HPDE6-E6E7 (cell line): ENCODE measurements at regions not wholly inside any gene's neighbourhood (a gene's known extent, or its start where the extent isn't known, plus 50 kb on each side); places are given as distances from the start of the nearest gene placed in this dataset.

Experiments used
- DNase-seq: peaks from one replicate; pipeline ENCODE4 v3.0.0; 2011; ENCODE audit warnings: missing footprints; ENCODE audit errors: extremely low spot score

DNA sequence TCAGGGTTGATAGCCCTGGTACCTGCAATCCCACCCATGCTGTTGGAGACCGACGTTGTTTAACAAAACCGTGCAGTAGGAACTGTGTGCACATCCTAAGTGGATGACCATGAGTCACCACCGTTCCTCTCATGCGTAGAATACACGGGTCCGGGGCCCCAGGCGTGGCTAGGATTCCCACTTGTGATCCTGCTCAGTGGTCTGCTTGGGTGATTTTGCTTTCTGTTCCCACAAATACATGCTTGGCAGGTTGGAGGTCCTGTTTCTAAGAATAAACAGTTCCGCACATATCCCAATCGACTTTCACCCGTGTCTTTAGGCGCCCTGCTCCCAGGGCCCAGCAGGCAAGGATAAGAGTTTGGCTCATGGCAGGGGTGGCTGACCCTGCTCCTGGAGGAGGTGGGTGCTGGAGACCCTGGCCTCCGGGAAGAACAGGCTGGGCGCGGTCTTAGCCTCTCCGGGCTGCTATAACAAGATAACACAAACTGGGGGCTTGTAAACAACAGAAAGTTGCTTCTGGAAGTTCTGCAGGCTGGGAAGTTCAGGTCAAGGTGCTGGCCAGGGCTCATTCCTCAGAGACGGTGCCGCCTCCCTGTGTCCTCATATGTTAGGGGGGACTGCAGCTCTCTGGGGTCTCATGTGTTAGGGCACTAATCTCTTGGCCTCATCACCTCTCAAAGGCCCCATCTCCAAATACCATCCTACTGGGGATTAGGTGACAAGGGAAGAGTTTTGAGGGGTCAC lies 1028.3 kb downstream of the BRD1 start:
- DNase-seq = no peak

DNA sequence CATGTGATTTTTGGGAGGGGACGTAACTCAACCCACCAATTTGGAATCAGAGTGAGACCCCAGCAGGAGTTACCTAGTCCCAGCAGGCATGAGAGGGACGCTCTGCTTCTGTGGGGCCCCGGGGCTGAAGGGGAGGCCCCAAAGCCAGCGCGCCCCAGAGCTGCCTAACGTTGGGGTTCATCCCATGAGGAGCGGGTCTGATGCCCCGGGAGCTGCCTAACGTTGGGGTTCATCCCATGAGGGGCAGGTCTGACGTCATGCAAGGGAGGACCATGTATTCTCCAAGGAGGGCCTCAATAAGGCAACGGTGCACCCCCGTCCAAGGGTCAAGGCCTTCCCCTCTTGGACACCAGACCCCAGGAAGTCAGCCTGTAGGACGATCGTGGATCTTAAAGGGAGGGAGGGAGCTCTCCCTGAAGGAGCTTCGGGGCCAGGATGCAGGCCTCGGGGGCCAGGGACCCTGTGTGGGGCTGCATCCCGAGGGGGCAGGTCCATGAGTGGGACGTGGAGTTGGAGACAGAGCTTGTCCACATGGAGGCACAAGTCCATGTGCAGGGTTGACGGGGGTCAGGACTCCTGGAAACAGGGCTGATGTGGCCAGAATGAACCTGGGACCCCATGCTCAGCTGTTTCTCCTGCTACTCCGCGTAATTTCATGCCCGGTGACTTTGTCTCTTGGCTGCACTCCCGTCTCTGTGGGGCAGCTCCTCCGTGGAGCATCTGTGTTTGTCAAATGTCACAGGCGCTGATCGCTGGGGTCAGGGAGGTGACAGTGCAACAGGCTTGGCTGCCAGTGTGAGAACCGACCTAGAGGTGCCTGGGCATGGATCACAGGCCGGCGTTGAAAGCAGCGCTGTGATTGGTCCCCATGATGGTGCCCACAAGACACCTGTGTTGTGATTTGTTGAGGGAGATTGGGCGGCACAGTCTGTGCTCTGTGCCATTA lies 1029.1 kb downstream of the BRD1 start:
- DNase-seq = no peak

DNA sequence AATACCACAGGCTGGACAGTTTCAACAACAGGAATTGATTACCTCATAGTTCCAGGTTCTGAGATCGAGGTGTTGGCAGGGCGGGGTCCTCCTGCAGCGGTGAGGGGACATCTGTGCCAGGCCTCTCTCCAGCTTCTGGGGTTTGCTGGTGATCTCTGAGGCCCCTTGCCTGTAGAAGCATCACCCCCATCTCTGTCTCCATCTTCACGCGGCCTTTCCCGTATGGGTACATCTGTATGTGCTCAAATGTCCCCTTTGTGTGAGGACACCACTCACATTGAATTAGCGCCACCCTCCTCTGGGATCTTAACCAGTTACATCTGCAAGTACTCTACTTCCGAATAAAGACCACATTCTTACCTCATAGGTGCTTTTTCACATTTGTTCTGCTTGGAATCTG lies 1029.9 kb downstream of the BRD1 start:
- DNase-seq = no peak

DNA sequence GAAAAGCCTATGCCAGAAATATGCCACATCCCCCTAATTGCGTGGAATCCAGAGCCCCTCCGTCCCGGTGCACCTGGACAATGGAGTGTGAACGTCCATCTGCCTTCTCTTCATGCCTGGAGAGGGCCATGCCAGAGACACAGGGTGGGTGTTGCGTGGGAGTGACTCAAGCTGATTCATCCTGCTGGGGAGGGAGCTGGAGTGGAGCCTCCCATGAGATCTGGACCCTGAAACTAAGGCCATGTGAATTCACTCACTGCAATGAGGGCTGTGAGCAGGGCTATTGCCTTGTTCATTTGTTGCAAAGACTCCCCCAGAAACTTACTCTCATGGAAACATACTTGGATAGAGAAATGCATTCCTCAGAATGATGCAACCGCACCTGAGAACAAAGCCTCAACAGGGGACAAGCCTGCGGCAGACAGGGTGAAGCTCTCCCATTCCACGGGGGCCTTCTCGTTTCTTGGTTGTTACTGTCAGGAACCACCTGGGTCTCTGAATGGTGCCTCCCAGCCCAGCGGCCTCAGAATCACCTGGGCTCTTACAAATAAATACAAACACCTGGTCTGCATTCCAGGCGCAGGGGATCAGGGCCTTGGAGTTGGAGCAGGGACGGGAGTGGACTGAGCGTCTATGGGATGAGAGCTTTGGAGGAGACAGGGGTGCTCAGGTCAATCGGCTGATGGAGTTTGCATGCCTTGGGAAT lies 1031.2 kb downstream of the BRD1 start:
- DNase-seq = no peak

DNA sequence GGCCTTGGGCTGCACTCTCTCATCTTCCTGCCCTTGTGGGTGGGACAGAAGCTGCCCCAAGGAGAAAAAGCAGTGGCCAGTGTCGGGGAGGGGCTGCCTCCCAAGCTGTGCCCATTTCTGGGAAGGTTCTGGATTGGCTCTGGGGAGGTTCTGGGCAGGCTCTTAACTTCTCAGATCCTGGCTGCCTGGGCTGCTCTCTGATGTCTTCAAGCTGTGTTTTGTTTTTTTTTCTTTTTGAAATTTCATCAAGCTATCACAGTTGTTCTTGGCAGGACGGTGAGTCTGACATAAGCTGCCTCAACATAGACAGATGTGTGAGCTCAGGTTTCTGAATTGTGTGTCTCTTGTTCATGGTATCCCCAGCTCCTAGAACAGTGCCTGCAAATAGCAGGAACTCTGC lies 1032.0 kb downstream of the BRD1 start:
- DNase-seq = no peak

DNA sequence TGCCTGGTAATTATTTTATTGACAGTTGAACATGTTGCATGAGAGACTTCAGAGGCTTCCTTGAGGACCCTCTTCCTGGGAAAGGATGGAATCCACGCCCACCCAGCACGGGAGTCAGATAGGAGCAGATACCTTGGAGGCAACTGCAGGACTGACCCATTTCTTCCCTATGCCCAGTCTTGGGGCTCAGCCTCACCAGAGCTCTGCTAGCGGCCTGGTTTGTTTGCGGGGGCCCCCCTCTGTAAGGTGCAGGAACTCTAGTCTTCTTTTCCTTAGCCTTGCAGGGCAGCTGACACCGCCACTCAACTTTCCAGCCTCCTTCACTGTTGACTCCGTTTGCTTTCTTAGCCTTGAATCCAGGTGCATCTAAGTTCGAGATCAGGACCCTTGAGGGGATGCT lies 1032.8 kb downstream of the BRD1 start:
- DNase-seq = no peak

DNA sequence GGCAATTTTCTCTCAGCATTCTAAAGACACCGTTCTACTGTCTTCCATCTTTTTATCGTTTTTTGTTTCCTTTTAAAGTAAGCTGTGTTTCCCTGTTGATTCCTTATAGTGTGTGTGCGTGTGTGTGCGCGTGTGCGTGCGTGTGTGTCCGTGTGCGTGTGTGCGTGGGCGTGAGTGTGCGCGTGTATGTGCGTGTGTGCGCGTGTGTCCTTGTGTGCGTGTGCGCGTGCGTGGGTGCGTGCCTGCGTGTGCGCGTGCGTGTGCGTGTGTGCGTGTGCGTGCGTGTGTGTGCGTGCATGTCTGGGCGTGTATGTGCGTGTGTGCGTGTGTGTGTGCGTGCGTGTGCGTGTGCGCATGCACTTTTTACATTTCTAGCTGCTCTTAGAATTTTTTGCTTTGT lies 1033.7 kb downstream of the BRD1 start:
- no peak for DNase-seq

DNA sequence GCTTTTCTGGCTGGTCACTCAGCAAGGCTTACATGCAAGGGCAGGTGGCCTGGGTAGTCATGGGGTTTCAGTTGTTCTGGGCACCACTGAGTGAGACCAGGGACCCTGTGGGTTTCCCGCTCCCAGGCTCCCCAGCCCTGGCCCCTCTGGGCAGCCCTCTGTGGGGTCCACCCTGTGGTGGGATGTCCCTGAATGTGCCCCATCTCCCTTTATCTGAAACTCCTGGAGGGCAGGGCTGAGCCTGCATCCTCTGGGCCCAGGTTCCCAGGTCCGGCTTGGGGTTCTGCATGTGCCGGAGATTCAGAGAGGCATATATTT lies 1041.0 kb downstream of the BRD1 start:
- no peak for DNase-seq

DNA sequence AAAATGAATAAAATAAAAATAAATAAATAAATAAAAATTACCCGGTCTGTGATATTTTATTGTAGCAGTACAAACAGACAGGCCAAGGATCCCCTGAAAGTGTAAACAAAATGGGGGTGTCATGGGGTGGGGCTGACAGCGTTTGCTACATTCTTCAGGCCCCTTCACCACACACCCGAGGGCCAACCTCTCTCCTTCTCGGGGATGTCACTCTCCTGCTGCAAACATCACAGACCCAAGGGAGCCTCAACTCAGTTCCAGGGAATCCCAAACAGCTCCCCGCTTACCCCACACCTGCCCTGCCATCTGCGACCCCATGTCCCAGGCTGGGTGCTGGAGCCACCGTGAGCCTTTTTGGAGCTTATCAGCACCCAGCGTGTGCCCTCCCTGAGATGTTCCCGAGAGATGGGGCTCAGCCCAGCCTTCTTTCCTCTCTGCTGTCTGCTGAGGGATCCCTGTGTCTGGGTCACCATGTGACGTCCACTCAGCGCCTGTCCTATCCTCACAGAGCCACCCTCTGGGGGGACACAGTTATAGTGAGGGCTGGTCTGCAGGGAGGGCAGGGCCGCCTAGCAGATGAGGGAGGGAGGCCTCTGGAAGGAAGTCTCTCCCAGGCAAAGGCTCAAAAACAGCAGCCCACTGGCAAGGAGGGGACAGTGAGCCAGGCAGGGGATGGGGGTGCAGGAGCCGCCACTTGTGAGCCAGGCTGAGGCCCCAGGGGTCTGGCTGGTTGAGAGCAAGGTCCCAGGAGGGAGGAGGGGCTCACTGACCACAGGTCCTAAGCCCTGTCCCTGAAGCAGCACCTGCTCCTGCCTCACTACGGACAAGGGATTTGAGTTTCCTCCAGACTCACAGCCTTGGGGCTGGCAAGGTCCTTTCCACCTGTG lies 1041.6 kb downstream of the BRD1 start:
- DNase-seq = no peak

DNA sequence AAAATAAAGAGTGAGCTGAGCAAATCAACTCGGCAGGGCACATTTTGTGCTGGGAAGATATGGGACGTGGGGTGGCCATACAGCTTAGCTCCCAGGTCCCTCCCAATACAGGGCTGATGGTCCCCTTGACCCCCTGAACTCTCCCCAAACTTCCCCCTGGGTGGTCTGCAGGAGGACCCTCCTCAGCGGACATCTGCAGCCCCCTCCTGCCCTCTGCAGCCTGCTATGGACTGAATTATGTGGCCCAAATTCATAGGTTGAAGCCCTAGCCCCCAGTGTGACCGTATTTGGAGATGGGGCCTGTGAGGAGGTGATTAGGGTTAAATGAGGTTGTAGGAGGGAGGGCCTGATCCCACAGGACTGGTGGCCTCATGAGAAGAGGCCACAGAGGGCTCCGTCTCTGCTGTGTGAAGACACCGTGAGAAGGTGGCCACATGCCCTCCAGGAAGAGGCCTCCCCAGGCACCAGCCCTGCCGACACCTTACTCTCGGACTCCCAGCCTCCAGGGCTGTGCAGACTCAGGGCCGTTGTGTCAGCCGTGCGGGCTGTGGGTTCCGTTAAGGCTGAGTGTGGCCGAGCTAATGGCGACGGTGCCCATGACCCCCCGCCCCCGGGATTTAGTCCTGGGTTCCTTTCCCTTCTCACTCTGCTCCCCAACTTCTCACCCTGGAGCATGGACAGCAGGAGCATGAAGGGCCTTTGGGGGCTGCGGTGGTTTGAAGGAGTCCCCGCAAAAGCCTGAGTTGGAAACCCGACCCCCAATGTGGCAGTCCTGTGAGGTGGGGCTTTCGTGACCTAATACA lies 1042.8 kb downstream of the BRD1 start:
- DNase-seq = no peak

DNA sequence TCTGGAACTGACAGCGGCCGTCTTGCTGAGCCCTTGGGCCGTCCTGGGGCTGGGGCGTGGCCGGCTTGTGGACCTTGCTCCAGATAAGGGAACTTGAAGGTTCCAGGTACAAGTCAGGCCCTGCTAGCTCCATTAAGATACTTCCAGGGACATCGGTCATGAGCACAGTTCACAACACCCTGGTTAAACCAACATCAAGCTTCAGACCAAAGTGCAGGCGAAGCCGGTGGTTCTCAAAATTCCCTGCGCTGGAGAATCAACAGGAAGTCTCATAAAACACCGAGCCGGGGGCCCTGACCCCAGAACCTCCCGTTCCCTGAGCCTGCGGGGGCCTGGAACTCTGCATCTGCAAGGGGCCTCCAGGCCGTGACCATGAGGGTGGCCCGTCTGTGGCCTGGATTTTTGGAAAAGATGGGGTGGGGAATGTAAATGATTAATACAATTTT lies 1043.8 kb downstream of the BRD1 start:
- DNase-seq = no peak

DNA sequence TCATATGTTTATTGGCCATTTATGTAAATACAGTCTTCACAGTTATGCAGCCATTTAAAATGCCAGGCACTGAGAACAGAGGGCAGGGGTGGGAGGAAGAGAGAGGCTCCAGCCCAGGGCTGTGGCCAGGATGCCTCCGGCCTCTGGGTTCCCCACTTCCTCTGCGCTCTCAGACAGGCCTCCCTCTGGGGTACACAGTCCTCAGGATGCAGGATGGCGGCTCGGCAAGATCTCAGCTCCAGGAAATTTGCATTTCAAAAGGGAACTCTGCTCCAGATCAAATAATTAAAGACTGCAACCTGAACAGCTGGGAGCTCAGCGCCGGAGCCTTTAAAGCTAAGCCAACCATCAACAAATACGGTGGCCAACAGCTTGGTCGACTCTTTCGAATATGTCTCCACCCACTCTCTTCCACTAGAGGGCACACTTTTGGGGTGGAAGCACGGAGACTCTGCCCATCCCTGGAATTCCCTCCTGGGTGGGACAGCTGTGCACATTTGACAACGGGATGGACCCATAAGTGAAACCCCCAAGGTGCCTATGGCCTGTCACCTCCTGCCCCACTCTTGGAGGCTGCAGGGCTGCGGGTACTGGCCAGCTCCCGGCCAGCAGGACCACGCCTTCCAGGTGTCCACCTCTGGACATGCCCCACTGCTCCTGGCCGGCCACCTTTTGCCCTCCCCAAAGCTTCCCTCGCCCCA lies 1044.7 kb downstream of the BRD1 start:
- DNase-seq = no peak

DNA sequence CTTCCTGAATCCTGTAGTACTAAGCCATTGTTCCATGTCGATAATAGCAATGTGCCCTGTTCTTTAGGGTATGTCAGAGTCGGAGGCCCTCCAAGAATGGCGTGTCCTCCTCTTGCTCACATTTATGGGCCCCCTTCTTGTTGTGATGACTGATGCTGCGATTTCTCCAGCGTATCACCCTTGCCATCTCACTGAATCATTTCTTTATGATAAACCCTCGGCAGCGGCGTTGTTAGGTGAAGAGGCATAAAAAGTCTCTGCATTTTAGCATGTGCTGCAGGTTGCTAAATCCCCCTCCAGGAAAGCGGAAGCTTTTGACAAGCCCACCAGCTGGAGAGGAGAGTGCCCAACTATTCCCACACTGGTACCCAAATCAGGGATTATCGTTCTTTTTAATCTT lies 1045.3 kb downstream of the BRD1 start:
- DNase-seq = no peak

DNA sequence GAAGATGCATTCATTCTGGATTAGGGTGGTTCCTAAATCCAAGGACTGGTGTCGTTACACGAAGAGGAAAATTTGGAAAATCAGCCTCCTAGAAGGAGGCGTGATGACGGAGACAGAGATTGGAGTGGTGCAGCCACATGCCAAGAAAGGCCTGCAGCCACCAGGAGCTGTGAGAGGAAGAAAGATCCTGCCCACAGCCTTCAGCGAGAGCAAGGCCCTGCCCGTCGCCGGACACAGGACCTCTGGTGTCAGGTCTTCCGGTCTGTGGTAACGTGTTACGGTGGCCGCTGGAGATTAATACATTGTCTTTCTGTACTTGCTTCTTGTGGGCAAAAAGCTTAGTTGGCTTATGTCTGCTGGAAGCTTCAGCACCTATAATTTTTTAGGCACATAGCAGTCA lies 1045.8 kb downstream of the BRD1 start:
- no peak for DNase-seq

DNA sequence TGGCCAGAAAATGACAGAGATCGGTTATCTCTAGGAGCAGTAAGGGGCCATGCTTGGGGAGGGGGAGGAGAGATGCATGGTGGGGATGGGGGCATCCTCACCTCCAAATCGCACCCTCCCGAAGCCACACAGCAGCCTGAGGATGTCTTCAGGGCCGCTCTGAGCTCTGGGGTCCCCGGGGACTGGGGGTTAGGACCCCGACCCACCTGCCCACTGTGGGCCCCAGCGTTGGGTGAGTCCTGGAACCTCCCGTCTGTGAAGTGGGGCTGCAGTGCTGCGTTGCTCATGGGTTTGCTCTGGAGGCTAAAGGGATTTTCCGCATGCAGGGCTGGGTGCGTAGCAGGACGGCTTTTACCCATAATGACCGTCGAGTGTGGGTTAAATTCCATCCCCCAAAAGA lies 1046.3 kb downstream of the BRD1 start:
- DNase-seq = no peak

DNA sequence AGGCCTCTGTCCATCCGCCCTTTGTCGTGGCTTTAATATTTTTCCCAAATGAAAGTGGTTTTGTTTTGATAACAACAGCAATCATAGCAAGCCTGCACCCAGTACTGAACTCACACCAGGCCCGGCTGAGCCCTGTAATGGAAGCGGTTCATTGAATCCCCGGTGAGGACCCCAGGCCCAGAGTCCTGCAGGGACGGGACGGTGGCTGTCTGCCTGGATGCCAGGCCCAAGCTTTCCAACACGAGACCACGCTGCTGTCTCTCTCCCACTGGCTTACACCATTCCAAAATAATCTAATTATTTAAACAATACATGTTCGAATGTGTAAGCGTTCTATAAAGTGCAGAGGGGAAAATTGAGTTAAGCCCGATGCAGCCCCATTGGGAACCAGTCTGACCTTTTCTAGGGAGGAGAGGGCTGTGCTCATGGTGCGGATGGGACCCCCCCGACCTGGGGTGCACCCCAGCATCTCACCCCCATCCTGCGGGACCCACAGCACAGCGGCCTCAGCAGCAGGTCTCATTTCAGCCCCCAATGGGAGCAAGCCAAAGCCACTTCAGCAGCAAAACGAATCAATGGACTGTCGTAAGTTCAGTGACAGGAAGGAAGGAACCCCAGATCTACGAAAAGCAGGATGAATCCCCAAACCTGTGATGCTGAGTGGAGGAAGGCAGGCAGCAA lies 1046.9 kb downstream of the BRD1 start:
- DNase-seq = no peak

DNA sequence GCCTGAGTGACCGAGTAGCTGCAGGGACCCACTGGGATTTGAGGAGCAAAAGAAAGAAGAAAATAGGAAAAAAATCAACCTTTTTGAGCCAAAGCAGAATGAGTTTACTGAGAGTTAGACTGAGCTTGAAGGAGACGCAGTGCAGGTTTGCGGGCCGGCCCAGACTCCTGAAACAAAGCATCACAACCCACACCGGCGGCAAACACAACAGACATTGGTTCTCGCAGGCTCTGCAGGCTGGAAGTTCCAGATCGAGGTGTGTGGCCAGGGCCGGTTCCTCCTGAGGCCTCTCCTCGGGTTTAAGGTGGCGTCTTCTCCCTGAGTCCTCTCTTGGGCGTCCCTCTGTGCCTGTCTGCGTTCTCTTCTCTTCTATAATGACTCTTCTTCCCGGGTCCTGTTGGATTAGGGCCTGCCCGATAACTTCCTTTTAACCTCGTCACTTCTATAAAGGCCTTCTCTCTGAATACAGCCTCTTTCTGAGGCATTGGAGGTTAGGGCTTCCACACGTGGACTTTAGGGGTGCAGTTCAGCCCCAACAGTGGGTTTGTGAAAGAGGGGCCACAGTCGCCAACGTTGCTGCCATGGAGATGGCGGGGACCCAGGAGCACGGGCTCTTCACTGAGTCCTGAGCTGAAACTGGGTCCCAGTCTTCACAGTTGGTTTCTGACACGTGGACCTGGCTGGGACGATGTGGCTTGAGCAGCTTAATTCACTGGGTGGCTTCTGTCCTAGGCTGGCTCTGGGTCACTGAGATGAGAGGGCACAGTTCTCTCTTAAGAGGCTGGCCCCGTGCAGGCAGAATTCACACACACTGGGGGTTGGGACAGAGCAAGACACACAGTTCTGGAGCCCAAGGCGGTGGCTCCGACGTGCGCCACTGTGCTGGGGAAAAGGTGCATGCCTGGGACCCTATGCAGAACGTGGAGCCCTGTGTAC lies 1047.7 kb downstream of the BRD1 start:
- no peak for DNase-seq

DNA sequence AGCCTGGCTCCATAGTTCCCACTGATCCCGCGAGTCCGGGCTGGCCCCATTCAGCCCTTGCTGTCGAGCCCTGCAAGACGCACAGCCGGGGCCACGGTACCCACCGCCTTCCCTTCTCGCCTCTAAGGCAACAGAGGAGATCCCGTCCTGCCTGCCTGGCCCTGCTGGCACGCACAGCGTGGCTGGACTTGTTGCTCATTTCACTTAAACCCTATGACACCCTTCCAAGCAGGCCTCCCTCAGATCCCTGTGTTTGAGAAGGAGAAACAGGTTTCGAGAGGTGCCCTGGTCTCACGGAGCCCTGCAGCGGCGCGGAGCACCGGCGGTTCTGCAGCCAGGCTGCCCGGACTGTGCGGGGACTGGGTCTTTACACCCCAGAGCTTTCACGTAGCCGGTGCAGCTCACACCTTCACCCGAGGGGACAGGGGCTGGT lies 1048.4 kb downstream of the BRD1 start:
- no peak for DNase-seq
